Mucosa of descending colon (tissue), 3 donors: ENCODE measurements at regions not wholly inside any gene's neighbourhood (a gene's known extent, or its start where the extent isn't known, plus 50 kb on each side); places are given as distances from the start of the nearest gene placed in this dataset.

Source experiments
- ATAC-seq: fragments of 200-7000 bp; cut with Tn5 transposase; one replicate; pipeline ENCODE4 v1.9.1; 2020; ENCODE audit warnings: mild to moderate bottlenecking, moderate library complexity
- DNase-seq, 3 donors: peaks; one replicate each; pipeline ENCODE4 v3.0.0-alpha.2; 2020
- H3K36me3 ChIP-seq: fragments of 200-600 bp; one replicate; pipeline ENCODE4 v1.8.0; 2021; ENCODE audit warnings: low read depth, mild to moderate bottlenecking
- H3K4me1 ChIP-seq: fragments of 200-600 bp; one replicate; pipeline ENCODE4 v1.8.0; 2021; ENCODE audit warnings: low read depth, mild to moderate bottlenecking
- H3K4me3 ChIP-seq: fragments of 200-600 bp; one replicate; pipeline ENCODE4 v1.8.0; 2021; ENCODE audit warnings: mild to moderate bottlenecking
- H3K9me3 ChIP-seq: fragments of 200-600 bp; one replicate; pipeline ENCODE4 v1.8.0; 2021; ENCODE audit warnings: mild to moderate bottlenecking
- CTCF ChIP-seq: fragments of 200-600 bp; IDR thresholded peaks from one replicate; pipeline ENCODE4 v1.8.0; 2022; ENCODE audit warnings: antibody characterized with exemption, mild to moderate bottlenecking
- intact Hi-C, 2 donors: fragments of 100-400 bp; cut with DNase I in 1 of 2; cut with micrococcal nuclease in 1 of 2; formaldehyde crosslinking; loops; one replicate each; pipeline versions ENCODE4 v1.11.0 to v1.11.1; 2022; cut with DNase I, micrococcal nuclease
- donor health status: DM: no; HTN: no; CAD: no; lungs with moderate emphysema.
- donor health status: DM: no; HTN: no; CAD: no.
- donor health status: DM: no; HTN: yes; CAD: no.

GRCh38 chr5:52554293-52554692 is 233.4 kb upstream of the ITGA1 start:
- no peaks in the 10 kb centered on the region for H3K4me1 ChIP-seq
- no peaks in the 10 kb centered on the region for H3K36me3 ChIP-seq
- H3K4me3 ChIP-seq: no peak overlapping the region
- no peak for TF ChIP-seq CTCF
- ATAC-seq: no peak
- intact Hi-C loops: no loop called here
- no peak for DNase-seq
- H3K9me3 ChIP-seq: no peaks in the 10 kb centered on the region

- DNase-seq: no peak
- H3K9me3 ChIP-seq: no peaks in the 10 kb centered on the region
- no peak for ATAC-seq
- no peaks in the 10 kb centered on the region for H3K4me1 ChIP-seq
- H3K36me3 ChIP-seq: no peaks in the 10 kb centered on the region
- intact Hi-C loops: no loop called here
- TF ChIP-seq CTCF: no peak
- H3K4me3 ChIP-seq: no peak overlapping the region
Observed at GRCh38 chr5:52560366-52560765, 227.3 kb upstream of the ITGA1 start.

- Histone ChIP-seq H3K9me3 (no peaks in the 10 kb centered on the region), H3K4me1 (no peaks in the 10 kb centered on the region), H3K4me3 (no peak overlapping the region), H3K36me3 (no peaks in the 10 kb centered on the region)
- DNase-seq (no peak), ATAC-seq (no peak)
- no peak for TF ChIP-seq CTCF
- intact Hi-C loops: no loop called here
Observed at GRCh38 chr5:52562473-52562872, 225.2 kb upstream of the ITGA1 start.

GRCh38 chr5:52564587-52564986 is 223.1 kb upstream of the ITGA1 start:
- no peak overlapping the region for H3K4me3 ChIP-seq
- no peaks in the 10 kb centered on the region for H3K9me3 ChIP-seq
- H3K4me1 ChIP-seq: no peaks in the 10 kb centered on the region
- no peak for DNase-seq
- H3K36me3 ChIP-seq: no peaks in the 10 kb centered on the region
- TF ChIP-seq CTCF: no peak
- intact Hi-C loops: no loop called here
- ATAC-seq: no peak

GRCh38 chr5:52577546-52577945 is 210.2 kb upstream of the ITGA1 start:
- Histone ChIP-seq H3K9me3 (no peaks in the 10 kb centered on the region), H3K4me1 (no peaks in the 10 kb centered on the region), H3K36me3 (no peaks in the 10 kb centered on the region), H3K4me3 (no peak overlapping the region)
- DNase-seq (no peak), ATAC-seq (no peak)
- no peak for TF ChIP-seq CTCF
- intact Hi-C loops: no loop called here

- intact Hi-C loops: no loop called here
- no peaks in the 10 kb centered on the region for H3K4me1 ChIP-seq
- TF ChIP-seq CTCF: no peak
- H3K9me3 ChIP-seq: no peaks in the 10 kb centered on the region
- H3K36me3 ChIP-seq: no peaks in the 10 kb centered on the region
- ATAC-seq: no peak
- no peak for DNase-seq
- no peak overlapping the region for H3K4me3 ChIP-seq
Observed at GRCh38 chr5:52579391-52579790, 208.3 kb upstream of the ITGA1 start.
